Head of caudate nucleus (tissue), 42 donors: ENCODE measurements at regions not wholly inside any gene's neighbourhood (a gene's known extent, or its start where the extent isn't known, plus 50 kb on each side); places are given as distances from the start of the nearest gene placed in this dataset.
"Not testable (repeated sequence)": the region's sequence is repeated elsewhere in the genome, so short reads cannot be mapped to it uniquely, and the experiment has no call there.

ENCODE experiments used
- DNase-seq, 42 donors: peaks; one replicate each; pipeline versions ENCODE4 v3.0.0 to v3.0.0-alpha.2; 2020 to 2021; ENCODE audit warnings: mixed read lengths in 7 of 42
- intact Hi-C: fragments of 100-400 bp; cut with DNase I; formaldehyde crosslinking; loops from one replicate; pipeline ENCODE4 v1.15.0; 2022

GRCh38 chrY:19644889-19645638 lies 99.5 kb downstream of the KDM5D start:
- intact Hi-C loops = no loop called here

GRCh38 chrY:19637651-19638347 lies 106.7 kb downstream of the KDM5D start:
- no peak for DNase-seq
- intact Hi-C loops = no loop called here

More at GRCh38 chrY:19644889-19645638, 99.5 kb downstream of the KDM5D start:
- no peak for DNase-seq

GRCh38 chrY:19628926-19629325 lies 115.6 kb downstream of the KDM5D start:
- intact Hi-C loops = no loop called here
- DNase-seq = no peak

GRCh38 chrY:19622392-19622791 lies 122.1 kb downstream of the KDM5D start:
- intact Hi-C loops = no loop called here

GRCh38 chrY:19621756-19622155 lies 122.8 kb downstream of the KDM5D start:
- intact Hi-C loops = no loop called here
- DNase-seq = no peak

More at GRCh38 chrY:19622392-19622791, 122.1 kb downstream of the KDM5D start:
- DNase-seq = no peak

- intact Hi-C loops = no loop called here
These were observed 143.4 kb downstream of the KDM5D start for GRCh38 chrY:19601113-19601512.

GRCh38 chrY:19600711-19601110 lies 143.8 kb downstream of the KDM5D start:
- intact Hi-C loops = no loop called here
- DNase-seq = no peak

More at GRCh38 chrY:19601113-19601512, 143.4 kb downstream of the KDM5D start:
- DNase-seq = no peak

GRCh38 chrY:19590235-19590634 lies 154.3 kb downstream of the KDM5D start:
- no peak for DNase-seq
- intact Hi-C loops = no loop called here

GRCh38 chrY:19589664-19590063 lies 154.9 kb downstream of the KDM5D start:
- DNase-seq = no peak
- intact Hi-C loops = no loop called here

- DNase-seq = no peak
- intact Hi-C loops = no loop called here
These were observed 157.2 kb downstream of the KDM5D start for GRCh38 chrY:19587311-19587710.

GRCh38 chrY:19580990-19581389 lies 163.5 kb downstream of the KDM5D start:
- intact Hi-C loops, DNase-seq: not testable (repeated sequence)

- no peak for DNase-seq
- intact Hi-C loops = no loop called here
These were observed 166.1 kb downstream of the KDM5D start for GRCh38 chrY:19578281-19578874.

GRCh38 chrY:19577250-19577649 lies 167.3 kb downstream of the KDM5D start:
- intact Hi-C loops = no loop called here
- no peak for DNase-seq

GRCh38 chrY:19574939-19575338 lies 169.6 kb downstream of the KDM5D start:
- intact Hi-C loops = no loop called here
- DNase-seq = no peak

- intact Hi-C loops = no loop called here
- DNase-seq = no peak
These were observed 170.9 kb downstream of the KDM5D start for GRCh38 chrY:19573646-19574045.

GRCh38 chrY:19570999-19571398 lies 173.5 kb downstream of the KDM5D start:
- intact Hi-C loops = no loop called here
- DNase-seq = no peak

- peak in 3 of 42 donors; percentile 4 to 8 (median 4) for DNase-seq
- intact Hi-C loops = no loop called here
These were observed 176.6 kb downstream of the KDM5D start for GRCh38 chrY:19567943-19568342.

- DNase-seq = peak in 15 of 42 donors; percentile 81 to 95 (median 90)
- intact Hi-C loops = no loop called here
These were observed 177.2 kb downstream of the KDM5D start for GRCh38 chrY:19567051-19567921.

- no peak for DNase-seq
- intact Hi-C loops = no loop called here
These were observed 185.4 kb downstream of the KDM5D start for GRCh38 chrY:19559161-19559560.
